Lower leg skin (tissue), 4 donors: ENCODE measurements at regions not wholly inside any gene's neighbourhood (a gene's known extent, or its start where the extent isn't known, plus 50 kb on each side); places are given as distances from the start of the nearest gene placed in this dataset.

Experiments
- DNase-seq, 2 donors: peaks; one replicate each; pipeline ENCODE4 v3.0.0-alpha.2; 2019; ENCODE audit warnings: low spot score in 2 of 2
- H3K4me3 ChIP-seq: fragments of 200-600 bp; sonication (generic); 2 replicates; pipeline ENCODE4 v1.5.1; 2017; ENCODE audit warnings: mild to moderate bottlenecking, low read depth; ENCODE audit not compliant: poor library complexity, severe bottlenecking
- POLR2A ChIP-seq, 2 donors: fragments of 450-650 bp; IDR thresholded peaks; one replicate each; pipeline ENCODE4 v1.6.1; 2016 to 2017; ENCODE audit warnings: antibody characterized with exemption in 2 of 2, mild to moderate bottlenecking in 1 of 2, moderate library complexity in 1 of 2
- WGBS, 2 donors: methylation state at CpG; one replicate each; pipeline ENCODE4 v1.1.5; 2018; 5-methylcytosine and 5-hydroxymethylcytosine counted together
- intact Hi-C: fragments of 100-400 bp; cut with DNase I; formaldehyde crosslinking; loops from one replicate; pipeline ENCODE4 v1.15.0; 2023; ENCODE audit warnings: low total_unique reads
- TF ChIP-seq, protein P1 (sequence below), 3 donors: fragments of 450-650 bp; IDR thresholded peaks; one replicate each; pipeline ENCODE4 v1.5.1; 2016; ENCODE audit warnings: antibody characterized with exemption in 3 of 3, mild to moderate bottlenecking in 3 of 3, moderate library complexity in 2 of 3

DNA sequence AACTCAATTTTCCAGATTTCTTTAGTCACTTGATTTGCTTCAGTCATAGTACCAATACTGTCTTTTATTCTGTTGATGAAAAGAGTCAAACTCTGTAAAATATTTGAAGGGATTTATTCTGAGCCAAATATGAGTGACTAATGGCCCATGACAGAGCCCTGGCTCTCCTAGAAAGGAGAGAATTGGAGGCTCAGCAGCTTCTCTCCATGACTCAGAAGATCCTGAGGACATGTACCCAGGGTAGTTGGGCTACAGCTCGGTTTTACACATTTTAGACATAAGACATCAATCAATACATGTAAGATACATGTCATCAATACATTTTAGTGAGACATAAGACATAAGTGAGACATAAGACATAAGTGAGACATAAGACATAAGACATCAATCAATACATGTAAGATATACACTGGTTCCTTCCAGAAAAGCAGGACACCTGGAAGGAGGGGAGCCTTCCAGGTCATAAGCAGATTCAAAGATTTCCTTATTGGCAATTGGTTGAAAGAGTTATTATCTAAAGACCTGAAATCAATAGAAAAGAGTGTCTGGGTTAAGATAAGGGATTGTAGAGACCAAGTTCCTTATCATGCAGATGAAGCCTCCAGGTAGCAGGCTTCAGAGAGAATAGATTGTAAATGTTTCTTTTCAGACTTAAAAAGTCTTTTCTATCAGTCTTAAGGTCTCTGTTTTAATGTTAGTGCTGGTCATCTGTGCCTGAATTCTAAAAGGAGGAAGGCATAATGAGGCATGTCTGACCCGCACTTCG, 179.8 kb upstream of the RFC3 start:
- peak in 1 of 2 donors; percentile 47 for DNase-seq
- intact Hi-C loops = no loop called here
- WGBS, 2 donors = 68 to 73% methylated on average over 3 of the region's 3 CpGs
- H3K4me3 ChIP-seq = no peak overlapping the region
- TF ChIP-seq, protein P1, sequence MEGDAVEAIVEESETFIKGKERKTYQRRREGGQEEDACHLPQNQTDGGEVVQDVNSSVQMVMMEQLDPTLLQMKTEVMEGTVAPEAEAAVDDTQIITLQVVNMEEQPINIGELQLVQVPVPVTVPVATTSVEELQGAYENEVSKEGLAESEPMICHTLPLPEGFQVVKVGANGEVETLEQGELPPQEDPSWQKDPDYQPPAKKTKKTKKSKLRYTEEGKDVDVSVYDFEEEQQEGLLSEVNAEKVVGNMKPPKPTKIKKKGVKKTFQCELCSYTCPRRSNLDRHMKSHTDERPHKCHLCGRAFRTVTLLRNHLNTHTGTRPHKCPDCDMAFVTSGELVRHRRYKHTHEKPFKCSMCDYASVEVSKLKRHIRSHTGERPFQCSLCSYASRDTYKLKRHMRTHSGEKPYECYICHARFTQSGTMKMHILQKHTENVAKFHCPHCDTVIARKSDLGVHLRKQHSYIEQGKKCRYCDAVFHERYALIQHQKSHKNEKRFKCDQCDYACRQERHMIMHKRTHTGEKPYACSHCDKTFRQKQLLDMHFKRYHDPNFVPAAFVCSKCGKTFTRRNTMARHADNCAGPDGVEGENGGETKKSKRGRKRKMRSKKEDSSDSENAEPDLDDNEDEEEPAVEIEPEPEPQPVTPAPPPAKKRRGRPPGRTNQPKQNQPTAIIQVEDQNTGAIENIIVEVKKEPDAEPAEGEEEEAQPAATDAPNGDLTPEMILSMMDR (IDR thresholded peaks at IDR 0.05) = no peak
- no peak for TF ChIP-seq POLR2A (IDR thresholded peaks at IDR 0.05)

- peak in 1 of 2 donors; percentile 59 for DNase-seq
- 49 to 62% methylated on average over 3 of the region's 3 CpGs for WGBS, 2 donors
- no peak for TF ChIP-seq POLR2A (IDR thresholded peaks at IDR 0.05)
- TF ChIP-seq, protein P1 (IDR thresholded peaks at IDR 0.05) = no peak
- intact Hi-C loops = no loop called here
- no peak overlapping the region for H3K4me3 ChIP-seq
Measured at GRCh38 chr13:33639158-33639557, 178.8 kb upstream of the RFC3 start.

DNA sequence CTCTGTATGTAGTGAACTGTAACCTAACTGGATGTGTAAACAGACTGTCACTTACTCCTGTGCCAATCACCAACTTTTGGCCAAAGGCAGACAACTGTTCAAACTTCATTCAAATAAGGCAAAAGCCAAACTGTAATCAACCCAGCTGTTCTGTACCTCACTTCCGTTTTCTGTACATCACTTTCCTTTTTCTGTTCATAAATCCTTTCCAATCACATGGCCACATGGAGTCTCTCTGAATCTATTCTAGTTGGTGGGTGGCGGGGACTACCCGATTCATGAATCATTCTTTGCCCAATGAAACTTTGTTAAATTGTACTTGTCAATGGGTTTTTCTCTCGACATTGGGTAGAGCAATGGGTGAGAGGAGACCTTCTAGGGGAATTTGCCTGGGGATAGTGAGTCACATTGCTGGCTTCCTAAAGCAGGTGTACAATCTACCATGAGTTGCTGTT, 178.3 kb upstream of the RFC3 start:
- WGBS, 2 donors = 75 to 80% methylated on average over 4 of the region's 4 CpGs
- DNase-seq = no peak
- TF ChIP-seq POLR2A (IDR thresholded peaks at IDR 0.05) = no peak
- TF ChIP-seq, protein P1 (IDR thresholded peaks at IDR 0.05) = no peak
- intact Hi-C loops = no loop called here
- no peak overlapping the region for H3K4me3 ChIP-seq

- TF ChIP-seq POLR2A (IDR thresholded peaks at IDR 0.05) = no peak
- TF ChIP-seq, protein P1 (IDR thresholded peaks at IDR 0.05) = no peak
- no peak for DNase-seq
- H3K4me3 ChIP-seq = no peak overlapping the region
- intact Hi-C loops = no loop called here
Measured at GRCh38 chr13:33640832-33641231, 177.1 kb upstream of the RFC3 start.

DNA sequence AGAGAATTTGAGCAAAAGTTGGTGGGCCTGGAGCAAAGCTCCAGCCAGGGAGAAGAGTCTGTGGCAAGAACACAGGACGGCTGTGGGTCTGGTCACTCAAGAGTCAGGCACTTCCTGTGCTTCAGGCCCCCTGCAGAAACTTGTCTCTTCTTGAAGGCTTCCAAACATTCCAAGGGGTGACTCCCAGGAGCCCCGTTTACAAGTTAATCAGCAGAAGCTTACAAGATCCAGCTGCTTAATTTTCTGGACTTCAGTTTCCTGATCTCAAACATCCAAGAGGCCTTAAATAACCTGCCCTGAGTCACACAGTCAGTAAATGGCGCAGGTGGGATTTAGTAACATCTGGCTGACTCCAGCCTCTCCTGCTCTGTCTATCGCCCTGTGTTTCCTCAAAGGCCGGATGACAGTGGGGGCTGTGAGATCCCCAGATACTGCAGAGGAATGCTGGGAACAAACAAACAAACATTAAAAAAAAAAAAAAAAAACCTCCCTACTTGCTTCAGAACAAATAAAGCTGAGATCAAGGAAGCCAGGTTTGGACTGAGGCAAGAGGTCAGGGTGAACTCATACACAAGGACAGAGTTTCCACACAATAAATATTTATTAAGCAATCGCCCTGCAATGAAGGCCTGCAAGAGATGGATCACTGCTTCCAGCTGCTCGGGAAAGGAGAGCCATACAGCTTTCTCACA, 175.4 kb upstream of the RFC3 start:
- intact Hi-C loops = no loop called here
- no peak overlapping the region for H3K4me3 ChIP-seq
- DNase-seq = peak in 1 of 2 donors; percentile 46
- 61 to 63% methylated on average over 6 to 7 of the region's 7 CpGs for WGBS, 2 donors
- TF ChIP-seq POLR2A (IDR thresholded peaks at IDR 0.05) = no peak
- TF ChIP-seq, protein P1 (IDR thresholded peaks at IDR 0.05) = no peak
